Immature natural killer cell (primary cell): ENCODE measurements at regions not wholly inside any gene's neighbourhood (a gene's known extent, or its start where the extent isn't known, plus 50 kb on each side); places are given as distances from the start of the nearest gene placed in this dataset.

Experiments
- DNase-seq, 3 donors: peaks; one replicate each; pipeline ENCODE4 v3.0.0; 2022; ENCODE audit warnings: mixed read lengths in 1 of 3
- H3K27ac Mint-ChIP-seq, 6 donors: one replicate each; pipeline ENCODE4 v1.8.0; 2020; ENCODE audit warnings: mixed read lengths in 6 of 6, mild to moderate bottlenecking in 5 of 6, inconsistent platforms in 4 of 6, moderate library complexity in 3 of 6
- H3K27me3 Mint-ChIP-seq, 3 donors: one replicate each; pipeline ENCODE4 v1.8.0; 2020 to 2021; ENCODE audit warnings: low read depth in 3 of 3, mild to moderate bottlenecking in 3 of 3, mixed read lengths in 3 of 3, moderate library complexity in 3 of 3, inconsistent platforms in 1 of 3
- H3K36me3 Mint-ChIP-seq, 3 donors: one replicate each; pipeline ENCODE4 v1.8.0; 2020; ENCODE audit warnings: mixed read lengths in 3 of 3, inconsistent platforms in 2 of 3, mild to moderate bottlenecking in 2 of 3
- H3K4me1 Mint-ChIP-seq, 2 donors: one replicate each; pipeline ENCODE4 v1.8.0; 2020; ENCODE audit warnings: inconsistent platforms in 2 of 2, mild to moderate bottlenecking in 2 of 2, mixed read lengths in 2 of 2, moderate library complexity in 1 of 2
- H3K4me3 Mint-ChIP-seq, 5 donors: one replicate each; pipeline ENCODE4 v1.8.0; 2020; ENCODE audit warnings: mild to moderate bottlenecking in 5 of 5, mixed read lengths in 5 of 5, inconsistent platforms in 3 of 5, moderate library complexity in 3 of 5
- H3K9me3 Mint-ChIP-seq, 6 donors: one replicate each; pipeline ENCODE4 v1.8.0; 2020; ENCODE audit warnings: mild to moderate bottlenecking in 6 of 6, mixed read lengths in 6 of 6, inconsistent platforms in 4 of 6, moderate library complexity in 3 of 6

DNA sequence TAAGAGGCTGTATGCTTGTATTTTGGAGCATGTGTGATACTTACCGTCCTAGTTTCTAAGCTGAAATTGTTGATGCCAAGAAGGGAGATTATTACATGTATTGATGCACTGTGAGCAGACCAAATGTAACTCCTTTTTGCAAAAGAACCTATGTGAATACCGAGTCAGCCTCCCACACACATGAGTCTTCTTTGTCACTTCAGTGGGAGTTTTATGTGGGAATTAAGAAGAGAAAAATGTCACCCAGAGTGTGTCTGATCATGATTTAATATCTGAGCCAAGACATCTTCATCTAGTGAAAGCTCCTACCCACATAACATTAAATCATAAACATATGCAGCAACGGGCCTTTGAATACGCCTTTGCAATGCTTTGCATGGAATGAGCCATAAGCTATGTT lies 380.3 kb upstream of the ACTBL2 start:
- DNase-seq = no peak
- Mint-ChIP-seq H3K36me3 (no peaks in the 10 kb centered on the region), H3K27me3 (peaks cover 0 to 3% (median 2%) of the 10 kb centered on the region in 3 donors), H3K27ac (no peak overlapping the region), H3K4me1 (no peaks in the 10 kb centered on the region), H3K9me3 (peaks cover 0 to 3% (median under 1%) of the 10 kb centered on the region in 6 donors), H3K4me3 (no peak overlapping the region)

- Mint-ChIP-seq H3K9me3 (peaks cover 0 to 3% (median under 1%) of the 10 kb centered on the region in 6 donors), H3K27me3 (peaks cover 2 to 3% (median 2%) of the 10 kb centered on the region in 3 donors), H3K27ac (no peak overlapping the region), H3K4me1 (no peaks in the 10 kb centered on the region), H3K4me3 (no peak overlapping the region), H3K36me3 (no peaks in the 10 kb centered on the region)
- DNase-seq = no peak
Observed at GRCh38 chr5:57862471-57862911, 379.9 kb upstream of the ACTBL2 start.

GRCh38 chr5:57859626-57860025 lies 377.0 kb upstream of the ACTBL2 start:
- no peak for DNase-seq
- Mint-ChIP-seq H3K4me1 (no peaks in the 10 kb centered on the region), H3K27me3 (peaks cover 2 to 3% (median 2%) of the 10 kb centered on the region in 3 donors), H3K9me3 (peaks cover 0 to 3% (median 0%) of the 10 kb centered on the region in 6 donors), H3K36me3 (no peaks in the 10 kb centered on the region), H3K27ac (no peak overlapping the region), H3K4me3 (no peak overlapping the region)

- no peak overlapping the region for H3K4me3 Mint-ChIP-seq
Observed at GRCh38 chr5:57858905-57859304, 376.3 kb upstream of the ACTBL2 start.

GRCh38 chr5:57857696-57858095 lies 375.1 kb upstream of the ACTBL2 start:
- no peak for DNase-seq
- peaks cover 2 to 3% (median 2%) of the 10 kb centered on the region in 3 donors for H3K27me3 Mint-ChIP-seq
- no peaks in the 10 kb centered on the region for H3K36me3 Mint-ChIP-seq
- H3K4me3 Mint-ChIP-seq = no peak overlapping the region
- H3K4me1 Mint-ChIP-seq = no peaks in the 10 kb centered on the region
- peaks cover 0 to 3% (median 0%) of the 10 kb centered on the region in 6 donors for H3K9me3 Mint-ChIP-seq
- H3K27ac Mint-ChIP-seq = no peak overlapping the region

More at GRCh38 chr5:57858905-57859304, 376.3 kb upstream of the ACTBL2 start:
- no peak for DNase-seq
- Mint-ChIP-seq H3K36me3 (no peaks in the 10 kb centered on the region), H3K27ac (no peak overlapping the region), H3K4me1 (no peaks in the 10 kb centered on the region), H3K27me3 (peaks cover 2 to 3% (median 2%) of the 10 kb centered on the region in 3 donors), H3K9me3 (peaks cover 0 to 3% (median 0%) of the 10 kb centered on the region in 6 donors)

DNA sequence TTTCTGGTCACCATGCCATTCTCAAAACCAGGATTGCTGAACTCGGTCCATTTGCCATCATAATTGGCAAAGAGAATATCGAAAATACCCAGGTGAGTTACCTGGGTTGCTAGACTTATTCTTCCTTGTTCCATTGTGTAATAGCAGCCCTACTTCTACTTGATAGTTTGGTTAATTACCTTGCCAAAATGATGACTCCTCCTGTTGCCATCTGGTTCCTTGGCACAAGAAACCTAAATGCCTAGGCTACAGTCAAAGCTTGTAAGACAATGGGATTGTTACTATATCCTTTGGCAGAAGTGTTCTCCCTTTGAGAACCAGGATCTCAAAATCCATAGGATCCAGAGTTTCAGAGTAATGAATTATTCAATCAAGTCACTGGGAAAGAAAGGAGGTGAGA lies 373.2 kb upstream of the ACTBL2 start:
- Mint-ChIP-seq H3K4me3 (no peak overlapping the region), H3K36me3 (no peaks in the 10 kb centered on the region), H3K27ac (no peak overlapping the region), H3K27me3 (peaks cover 0 to 3% (median 2%) of the 10 kb centered on the region in 3 donors), H3K4me1 (no peaks in the 10 kb centered on the region), H3K9me3 (peaks cover 0 to 2% (median 0%) of the 10 kb centered on the region in 6 donors)
- DNase-seq = no peak

DNA sequence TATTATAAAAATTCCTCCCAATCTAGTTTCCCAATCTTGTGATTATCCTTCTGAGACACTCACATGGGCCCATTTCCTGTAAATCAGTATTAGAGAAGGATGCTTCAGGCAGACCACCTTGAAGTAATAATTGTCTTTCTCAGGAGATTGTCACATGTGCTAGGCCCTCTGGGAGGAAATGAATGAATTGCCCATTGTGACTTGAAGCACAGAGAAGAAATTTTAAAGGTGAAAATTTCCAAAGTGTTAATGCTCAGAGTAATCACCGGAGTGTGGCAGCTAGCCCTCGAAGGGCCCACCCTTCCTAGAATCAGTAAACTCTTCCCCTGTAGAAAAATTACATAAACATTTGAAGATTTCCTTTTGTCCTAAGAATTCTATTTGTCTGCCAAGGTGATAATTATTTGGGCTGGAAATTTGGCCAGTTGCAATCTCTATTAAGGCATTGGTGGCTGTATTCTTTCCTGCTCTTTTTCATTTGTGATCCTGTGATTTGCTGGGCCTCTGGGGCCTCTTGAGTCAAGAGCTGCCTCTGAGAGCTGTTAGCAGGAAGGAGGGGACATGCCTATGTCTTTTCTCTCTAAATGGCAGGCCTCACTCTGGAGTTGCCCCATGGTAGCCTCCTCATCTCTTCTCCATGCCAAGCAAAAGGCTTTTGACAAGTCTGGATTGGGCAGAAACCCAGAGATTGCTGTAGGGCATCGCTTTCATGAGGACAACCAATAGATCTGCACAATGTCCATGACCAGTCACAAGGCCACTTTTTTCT lies 371.5 kb upstream of the ACTBL2 start:
- Mint-ChIP-seq H3K36me3 (no peaks in the 10 kb centered on the region), H3K9me3 (no peaks in the 10 kb centered on the region), H3K27me3 (peaks cover 0 to 3% (median 2%) of the 10 kb centered on the region in 3 donors), H3K27ac (no peak overlapping the region), H3K4me3 (no peak overlapping the region), H3K4me1 (no peaks in the 10 kb centered on the region)
- DNase-seq = no peak

DNA sequence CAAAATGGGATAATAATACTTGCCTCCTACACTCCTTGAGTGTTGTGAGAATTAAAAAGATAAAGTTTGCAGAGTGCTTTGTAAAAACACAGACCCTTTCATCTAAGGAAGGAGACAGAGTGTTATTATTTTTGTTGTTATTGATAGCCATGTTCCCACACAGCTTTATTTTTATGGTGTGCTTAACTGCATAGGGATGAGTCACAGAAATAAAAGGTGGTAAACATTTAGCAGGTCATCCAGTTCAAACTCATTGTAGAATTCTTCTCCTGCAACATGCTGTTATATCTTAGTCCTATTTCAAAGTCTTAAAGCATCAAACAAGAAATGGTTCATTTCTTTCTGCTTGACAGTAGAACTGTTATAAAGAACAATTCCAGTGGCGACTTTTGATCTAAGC lies 367.5 kb upstream of the ACTBL2 start:
- DNase-seq = no peak
- H3K4me3 Mint-ChIP-seq = no peak overlapping the region
- no peaks in the 10 kb centered on the region for H3K36me3 Mint-ChIP-seq
- no peaks in the 10 kb centered on the region for H3K4me1 Mint-ChIP-seq
- H3K9me3 Mint-ChIP-seq = peaks cover 0 to under 1% (median 0%) of the 10 kb centered on the region in 6 donors
- H3K27ac Mint-ChIP-seq = no peak overlapping the region
- no peaks in the 10 kb centered on the region for H3K27me3 Mint-ChIP-seq

GRCh38 chr5:57845025-57845424 lies 362.4 kb upstream of the ACTBL2 start:
- Mint-ChIP-seq H3K4me1 (no peaks in the 10 kb centered on the region), H3K36me3 (no peaks in the 10 kb centered on the region), H3K27me3 (peaks cover 2 to 3% (median 2%) of the 10 kb centered on the region in 3 donors), H3K27ac (no peak overlapping the region), H3K9me3 (peaks cover 0 to 3% (median 0%) of the 10 kb centered on the region in 6 donors), H3K4me3 (no peak overlapping the region)
- DNase-seq = no peak

DNA sequence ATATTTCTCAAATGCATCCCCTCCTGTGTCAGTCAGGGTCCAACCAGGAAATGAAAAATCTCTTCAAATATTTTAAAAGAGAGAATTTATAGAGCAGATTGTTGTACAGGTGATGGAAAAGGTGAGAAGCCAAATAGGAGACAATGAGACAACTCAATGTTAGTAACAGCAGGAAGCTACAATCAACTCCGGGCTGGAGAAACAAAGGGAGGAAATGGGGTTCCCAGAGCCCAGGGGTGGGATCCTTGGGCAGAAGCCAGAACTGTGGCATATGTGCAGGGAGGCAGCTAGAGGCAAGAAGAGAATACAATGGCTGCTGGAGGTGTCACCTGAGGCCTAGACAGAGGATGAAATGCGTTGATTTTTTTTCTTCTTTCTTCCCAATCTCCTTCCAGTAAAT lies 361.8 kb upstream of the ACTBL2 start:
- Mint-ChIP-seq H3K27me3 (peaks cover 2 to 3% (median 2%) of the 10 kb centered on the region in 3 donors), H3K27ac (no peak overlapping the region), H3K4me1 (no peaks in the 10 kb centered on the region), H3K9me3 (peaks cover 0 to 3% (median 0%) of the 10 kb centered on the region in 6 donors), H3K36me3 (no peaks in the 10 kb centered on the region), H3K4me3 (no peak overlapping the region)
- DNase-seq = no peak

GRCh38 chr5:57843059-57843367 lies 360.4 kb upstream of the ACTBL2 start:
- Mint-ChIP-seq H3K9me3 (peaks cover 0 to 3% (median 0%) of the 10 kb centered on the region in 6 donors), H3K27ac (no peak overlapping the region), H3K4me1 (no peaks in the 10 kb centered on the region), H3K4me3 (no peak overlapping the region), H3K36me3 (no peaks in the 10 kb centered on the region), H3K27me3 (peaks cover 2 to 3% (median 2%) of the 10 kb centered on the region in 3 donors)
- DNase-seq = no peak

GRCh38 chr5:57842364-57843058 lies 359.9 kb upstream of the ACTBL2 start:
- Mint-ChIP-seq H3K4me1 (no peaks in the 10 kb centered on the region), H3K36me3 (no peaks in the 10 kb centered on the region), H3K27me3 (peaks cover 2 to 3% (median 2%) of the 10 kb centered on the region in 3 donors), H3K27ac (no peak overlapping the region), H3K9me3 (peaks cover 0 to 3% (median 0%) of the 10 kb centered on the region in 6 donors), H3K4me3 (no peak overlapping the region)
- DNase-seq = no peak

GRCh38 chr5:57841676-57842363 lies 359.2 kb upstream of the ACTBL2 start:
- no peaks in the 10 kb centered on the region for H3K36me3 Mint-ChIP-seq
- no peak overlapping the region for H3K27ac Mint-ChIP-seq
- peaks cover 0 to 3% (median 0%) of the 10 kb centered on the region in 6 donors for H3K9me3 Mint-ChIP-seq
- H3K4me3 Mint-ChIP-seq = no peak overlapping the region
- no peak for DNase-seq
- no peaks in the 10 kb centered on the region for H3K4me1 Mint-ChIP-seq
- peaks cover 2 to 3% (median 2%) of the 10 kb centered on the region in 3 donors for H3K27me3 Mint-ChIP-seq
